HPDE6-E6E7 (cell line): ENCODE measurements at regions not wholly inside any gene's neighbourhood (a gene's known extent, or its start where the extent isn't known, plus 50 kb on each side); places are given as distances from the start of the nearest gene placed in this dataset.

Experiments used
- DNase-seq: peaks from one replicate; pipeline ENCODE4 v3.0.0; 2011; ENCODE audit warnings: missing footprints; ENCODE audit errors: extremely low spot score

DNA sequence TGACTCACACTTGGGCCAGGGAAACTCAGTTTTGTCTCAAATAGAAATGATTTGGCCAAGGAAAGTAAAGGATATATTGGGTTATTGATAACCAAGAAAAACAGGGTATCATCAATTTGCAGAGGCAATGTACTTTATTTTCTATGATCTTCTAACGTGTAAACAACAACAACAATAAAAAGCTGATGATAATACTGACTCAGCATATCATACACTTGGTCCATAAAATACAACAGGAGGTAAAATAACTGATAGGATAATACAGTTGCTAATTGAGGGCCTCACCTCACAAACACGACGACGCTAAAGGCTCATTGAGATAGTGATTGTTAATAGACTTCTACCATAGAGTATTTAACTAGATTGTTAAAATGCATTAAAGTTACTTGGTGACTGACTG is 774.0 kb upstream of the NOVA1 start:
- no peak for DNase-seq

- no peak for DNase-seq
Observed at GRCh38 chr14:27372771-27373170, 774.9 kb upstream of the NOVA1 start.

DNA sequence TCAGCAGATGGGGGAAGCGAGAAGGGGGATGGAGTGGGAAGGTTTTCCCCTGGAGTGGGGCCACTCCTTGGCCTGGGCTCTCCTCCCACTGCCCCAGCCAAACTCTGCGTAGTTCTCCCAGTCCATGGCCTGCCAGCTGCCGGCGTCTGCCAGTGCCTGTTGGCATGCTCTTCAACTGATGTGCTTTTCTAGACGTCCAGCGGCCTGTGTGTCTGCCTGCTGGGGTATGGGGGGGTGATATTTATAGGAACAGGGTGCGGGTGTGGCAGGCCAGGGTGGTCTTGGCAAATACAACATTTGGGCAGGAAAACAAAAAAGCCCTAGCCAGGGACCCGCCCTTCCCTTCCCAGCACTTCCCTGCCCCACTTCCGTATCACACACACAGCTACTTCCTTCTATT is 786.3 kb upstream of the NOVA1 start:
- no peak for DNase-seq

GRCh38 chr14:27386391-27386790 is 788.6 kb upstream of the NOVA1 start:
- no peak for DNase-seq

DNA sequence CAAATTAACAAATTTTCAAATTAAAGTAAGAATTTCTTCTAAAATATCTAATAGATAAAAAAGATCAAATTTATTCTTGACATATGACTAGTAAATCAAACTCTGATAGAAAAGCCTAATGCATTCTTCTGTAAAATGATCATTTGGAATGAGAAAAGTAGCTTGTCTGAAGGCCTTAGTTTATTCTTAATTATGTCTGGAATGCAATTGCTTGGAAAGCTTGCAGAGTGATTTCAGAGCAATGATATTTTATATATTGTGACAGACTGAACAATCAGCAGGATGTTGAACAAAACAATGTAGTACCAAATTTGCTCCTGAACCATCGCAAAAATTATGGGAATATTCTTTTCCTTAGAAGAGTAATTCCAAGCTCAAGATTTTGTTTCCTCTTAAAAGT is 789.6 kb upstream of the NOVA1 start:
- DNase-seq = no peak

GRCh38 chr14:27389402-27389801 is 791.6 kb upstream of the NOVA1 start:
- DNase-seq = no peak

- no peak for DNase-seq
Observed at GRCh38 chr14:27390155-27390554, 792.3 kb upstream of the NOVA1 start.

GRCh38 chr14:27391331-27391730 is 793.5 kb upstream of the NOVA1 start:
- no peak for DNase-seq

GRCh38 chr14:27392153-27392552 is 794.3 kb upstream of the NOVA1 start:
- DNase-seq = no peak

DNA sequence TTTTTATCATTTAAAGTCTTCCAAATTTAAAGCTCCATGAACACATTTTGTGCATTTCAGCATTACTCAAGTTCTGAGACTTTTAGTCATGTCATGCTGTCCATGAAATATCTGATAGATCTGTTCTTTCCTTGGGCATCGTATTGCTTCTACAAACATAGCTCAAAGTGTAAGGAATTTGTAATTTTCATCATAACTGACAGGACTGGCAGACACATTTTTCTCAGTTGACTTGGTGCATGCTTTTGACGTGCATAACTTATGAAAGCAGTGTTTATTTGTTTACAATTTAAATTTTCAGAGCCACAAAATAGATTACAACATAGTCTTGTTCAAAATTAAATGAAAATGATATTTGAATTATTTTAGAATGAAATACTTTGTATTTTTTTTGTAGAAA is 812.1 kb upstream of the NOVA1 start:
- no peak for DNase-seq

DNA sequence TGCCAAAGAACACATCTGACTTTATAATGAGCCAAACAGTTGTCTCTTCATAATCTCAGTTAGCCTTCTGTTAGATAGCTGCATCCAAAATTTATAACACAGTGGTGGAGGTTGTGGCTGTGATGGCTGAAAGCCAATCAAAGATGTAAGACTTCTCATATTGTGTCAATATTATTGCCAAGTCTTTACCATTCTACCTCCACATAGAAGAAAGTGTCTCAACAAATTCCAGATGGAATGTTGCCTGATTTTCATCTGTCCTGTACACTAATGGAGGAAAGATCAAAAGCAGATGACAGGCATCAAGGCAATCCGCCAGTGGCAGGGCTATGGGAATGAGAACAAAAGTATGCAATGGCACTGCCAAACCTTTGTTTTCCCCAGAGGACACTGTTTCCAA is 813.1 kb upstream of the NOVA1 start:
- DNase-seq = no peak

GRCh38 chr14:27427796-27428195 is 830.0 kb upstream of the NOVA1 start:
- peak; percentile 45 for DNase-seq

DNA sequence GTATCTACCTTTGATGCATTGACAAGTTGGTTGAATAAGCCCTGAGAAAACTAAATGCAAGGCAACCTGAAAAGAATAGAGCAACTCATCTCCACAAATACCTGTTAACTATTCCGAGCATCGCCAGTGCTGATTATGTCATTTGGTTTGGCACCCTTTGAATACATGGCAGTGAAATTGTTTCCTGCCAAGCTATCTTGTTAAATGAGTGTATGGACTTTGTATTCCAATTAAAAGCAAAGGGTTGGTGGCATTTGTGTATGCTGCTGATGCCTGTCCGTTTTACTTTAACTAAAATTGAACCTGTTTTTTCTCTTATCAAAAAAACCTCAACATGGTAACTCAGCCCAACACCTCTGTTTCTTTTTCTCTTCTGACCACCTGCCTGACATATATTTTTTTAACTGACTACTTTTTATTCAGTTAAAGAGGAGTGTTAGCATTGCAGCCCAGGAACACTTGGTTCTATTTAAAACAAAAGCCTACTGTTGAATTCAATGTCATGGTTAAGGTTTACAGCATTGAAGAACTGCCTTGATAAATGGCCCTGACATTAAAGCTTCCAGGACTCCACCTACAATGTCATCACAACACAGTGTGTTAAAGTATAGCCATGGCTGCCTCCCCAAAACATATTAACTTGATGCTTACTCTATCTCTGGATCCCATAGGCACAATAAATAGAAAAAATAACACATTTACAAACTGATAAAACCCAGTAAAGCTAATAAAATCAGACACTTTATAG is 838.3 kb upstream of the NOVA1 start:
- DNase-seq = no peak

- no peak for DNase-seq
Observed at GRCh38 chr14:27484633-27485032, 886.8 kb upstream of the NOVA1 start.

GRCh38 chr14:27485193-27485592 is 887.4 kb upstream of the NOVA1 start:
- no peak for DNase-seq

GRCh38 chr14:27506272-27506671 is 908.4 kb upstream of the NOVA1 start:
- no peak for DNase-seq

DNA sequence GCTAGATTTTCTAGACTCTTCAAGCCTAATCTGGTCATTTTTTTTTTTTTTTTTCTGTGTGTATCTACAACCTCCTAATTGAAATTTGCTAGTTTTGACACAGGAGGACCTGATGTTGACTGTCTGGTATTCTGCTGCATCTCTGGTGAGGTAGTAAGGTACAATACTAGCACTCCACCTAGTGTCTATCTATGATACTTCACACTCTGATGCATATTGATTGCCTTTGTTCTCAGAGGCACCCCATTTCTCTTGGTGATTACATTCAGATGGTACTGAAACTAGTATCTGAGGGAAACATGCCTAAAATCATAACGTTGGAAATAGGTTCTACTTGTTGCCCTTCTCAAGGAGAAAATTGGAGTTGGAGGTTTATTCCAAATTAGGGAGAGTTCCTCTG is 930.5 kb upstream of the NOVA1 start:
- peak; percentile 40 for DNase-seq

- no peak for DNase-seq
Observed at GRCh38 chr14:27536748-27537147, 938.9 kb upstream of the NOVA1 start.

GRCh38 chr14:27546111-27546510 is 948.3 kb upstream of the NOVA1 start:
- DNase-seq = no peak

- no peak for DNase-seq
Observed at GRCh38 chr14:27553790-27554189, 956.0 kb upstream of the NOVA1 start.

GRCh38 chr14:27557445-27557844 is 959.6 kb upstream of the NOVA1 start:
- no peak for DNase-seq

DNA sequence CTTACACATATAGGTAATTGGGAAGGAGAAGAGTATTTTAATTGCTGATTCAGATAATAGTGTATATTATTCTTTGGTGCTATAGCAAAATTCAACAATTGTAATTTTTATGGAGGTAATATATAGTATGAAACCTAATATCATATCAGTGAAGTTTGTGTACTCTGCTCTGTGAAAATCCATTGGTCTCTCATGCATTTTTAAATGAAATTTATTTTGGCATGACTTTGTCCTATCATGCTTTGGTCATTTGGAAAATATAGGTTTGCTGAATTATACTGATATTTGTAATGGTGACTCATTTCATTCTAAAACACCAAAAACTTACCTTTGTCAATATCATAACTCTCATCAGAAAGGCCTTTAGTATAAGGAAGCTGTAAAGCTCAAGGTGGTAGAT is 962.0 kb upstream of the NOVA1 start:
- no peak for DNase-seq

DNA sequence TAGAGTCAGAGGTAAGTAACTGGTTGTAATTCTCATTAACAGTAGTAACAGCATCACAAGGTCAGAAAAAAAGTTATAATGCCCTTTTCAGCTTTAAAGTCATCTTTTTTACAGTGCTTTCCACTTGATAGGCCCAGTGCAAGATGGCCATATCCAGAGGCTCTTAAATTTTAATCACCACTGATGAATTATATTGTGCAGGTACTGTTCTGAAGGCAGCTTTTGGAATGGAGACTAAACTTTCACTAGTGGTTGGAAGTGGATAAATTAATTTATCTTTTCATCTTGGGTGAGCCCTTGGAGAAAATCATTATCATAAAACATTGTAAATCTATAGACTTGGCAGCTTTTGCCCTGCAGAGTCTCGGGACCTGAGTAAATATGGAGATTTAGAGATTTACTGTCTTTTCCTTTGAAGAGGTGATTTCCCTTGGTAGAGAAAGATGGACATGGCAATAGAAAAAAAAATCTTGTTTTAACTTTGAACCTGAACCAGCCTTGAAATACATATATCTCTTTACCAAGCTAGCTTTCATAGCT is 969.1 kb upstream of the NOVA1 start:
- no peak for DNase-seq

DNA sequence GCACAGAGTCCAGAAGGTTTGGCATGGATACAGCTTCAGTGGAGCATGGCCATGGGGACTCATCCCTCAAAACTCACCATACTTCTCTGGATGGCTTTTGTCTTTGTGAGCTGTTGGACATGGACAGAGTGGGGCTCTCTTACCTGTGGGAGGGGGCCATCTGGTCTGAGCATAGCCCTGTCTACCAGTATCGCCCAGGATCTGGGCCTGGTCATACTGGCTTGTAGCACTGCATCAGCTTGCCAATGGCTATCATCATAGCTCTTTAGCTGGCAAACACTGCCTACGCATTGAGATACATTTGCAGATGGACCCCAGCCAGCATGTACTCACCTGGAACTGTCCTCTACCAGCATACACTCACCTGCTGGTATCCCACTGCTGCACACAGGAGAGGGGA is 975.2 kb upstream of the NOVA1 start:
- DNase-seq = no peak
